Peyer's patch (tissue), 4 donors: ENCODE measurements at regions not wholly inside any gene's neighbourhood (a gene's known extent, or its start where the extent isn't known, plus 50 kb on each side); places are given as distances from the start of the nearest gene placed in this dataset.

Source experiments
- CTCF ChIP-seq, 6 experiments: fragments of 450-650 bp in 4 of 6; fragments of 200-600 bp in 2 of 6; sonication (generic) in 1 of 6; IDR thresholded peaks; one replicate each; pipeline ENCODE4 v1.5.1; 2017 to 2019; ENCODE audit warnings: antibody characterized with exemption in 6 of 6, mild to moderate bottlenecking in 3 of 6, moderate library complexity in 1 of 6
- POLR2A ChIP-seq, 2 donors: fragments of 450-650 bp; IDR thresholded peaks; one replicate each; pipeline ENCODE4 v1.5.1; 2017; ENCODE audit warnings: antibody characterized with exemption in 2 of 2, mild to moderate bottlenecking in 2 of 2, moderate library complexity in 2 of 2

GRCh38 chr6:104421650-104422049, 438.1 kb downstream of the HACE1 start:
- TF ChIP-seq CTCF (IDR thresholded peaks at IDR 0.05) (no peak), POLR2A (IDR thresholded peaks at IDR 0.05) (no peak)
